ENCODE measurements at regions not wholly inside any gene's neighbourhood (a gene's known extent, or its start where the extent isn't known, plus 50 kb on each side); places are given as distances from the start of the nearest gene placed in this dataset.

DNA sequence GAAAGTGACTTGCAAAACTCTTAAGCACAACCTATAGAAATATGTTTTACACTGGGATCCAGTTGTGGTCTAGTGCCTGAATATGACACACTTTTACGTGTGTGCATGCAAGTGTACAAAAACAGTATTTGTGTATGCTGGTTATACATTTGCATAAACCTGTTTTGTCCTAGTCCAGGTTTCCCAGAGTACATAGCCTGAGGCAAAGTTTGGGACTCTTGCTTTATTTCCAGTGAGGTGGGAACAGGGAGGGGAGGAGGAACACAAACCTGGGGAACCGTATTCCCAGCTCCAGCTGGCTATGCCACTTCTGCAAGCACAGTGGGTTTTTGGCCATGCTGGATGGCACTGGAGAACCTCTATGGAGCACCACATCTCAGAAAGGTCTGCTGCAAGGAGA is 481.1 kb upstream of the HS6ST1 start:
- H3K27me3 ChIP-seq (ENCODE audit: insufficient read depth in 3 of 3, low read length in 2 of 3), result no peaks in the 10 kb centered on the region
- no peaks in the 10 kb centered on the region for H3K9me3 ChIP-seq
- 84 to 88% (median 85%) methylated on average over 2 of the region's 2 CpGs for WGBS, 3 donors
- peak overlapping the region; percentile 78 for H3K27ac ChIP-seq
- DNase-seq (no peak), ATAC-seq (no peak)
- no peaks in the 10 kb centered on the region for H3K36me3 ChIP-seq (ENCODE audit: insufficient read depth in 1 of 2, low read depth in 1 of 2)
- H3K4me1 ChIP-seq, result peaks cover 16% of the 10 kb centered on the region
- TF ChIP-seq, protein P1, sequence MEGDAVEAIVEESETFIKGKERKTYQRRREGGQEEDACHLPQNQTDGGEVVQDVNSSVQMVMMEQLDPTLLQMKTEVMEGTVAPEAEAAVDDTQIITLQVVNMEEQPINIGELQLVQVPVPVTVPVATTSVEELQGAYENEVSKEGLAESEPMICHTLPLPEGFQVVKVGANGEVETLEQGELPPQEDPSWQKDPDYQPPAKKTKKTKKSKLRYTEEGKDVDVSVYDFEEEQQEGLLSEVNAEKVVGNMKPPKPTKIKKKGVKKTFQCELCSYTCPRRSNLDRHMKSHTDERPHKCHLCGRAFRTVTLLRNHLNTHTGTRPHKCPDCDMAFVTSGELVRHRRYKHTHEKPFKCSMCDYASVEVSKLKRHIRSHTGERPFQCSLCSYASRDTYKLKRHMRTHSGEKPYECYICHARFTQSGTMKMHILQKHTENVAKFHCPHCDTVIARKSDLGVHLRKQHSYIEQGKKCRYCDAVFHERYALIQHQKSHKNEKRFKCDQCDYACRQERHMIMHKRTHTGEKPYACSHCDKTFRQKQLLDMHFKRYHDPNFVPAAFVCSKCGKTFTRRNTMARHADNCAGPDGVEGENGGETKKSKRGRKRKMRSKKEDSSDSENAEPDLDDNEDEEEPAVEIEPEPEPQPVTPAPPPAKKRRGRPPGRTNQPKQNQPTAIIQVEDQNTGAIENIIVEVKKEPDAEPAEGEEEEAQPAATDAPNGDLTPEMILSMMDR (IDR thresholded peaks at IDR 0.05), result no peak
- no peak overlapping the region for H3K4me3 ChIP-seq
- intact Hi-C loops (cut with DNase I), result no loop called here

DNA sequence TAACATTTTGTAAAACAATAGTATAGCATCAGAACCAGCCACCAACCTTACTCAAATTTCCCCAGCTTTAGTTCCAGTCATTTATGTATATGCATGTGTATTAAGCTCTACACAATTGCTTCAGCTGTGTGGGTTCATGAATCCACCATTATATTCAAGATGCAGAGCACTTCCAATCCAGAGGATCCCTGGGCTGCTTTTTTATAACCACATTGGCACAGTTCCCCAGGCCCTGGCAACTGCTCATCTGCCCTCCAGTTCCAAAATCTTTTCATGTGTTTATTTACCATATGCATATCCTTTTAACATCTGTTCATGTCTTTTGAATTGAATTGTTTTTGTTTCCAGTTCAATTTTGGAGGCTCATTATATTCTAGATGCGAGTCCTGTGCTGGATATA is 482.9 kb upstream of the HS6ST1 start:
- Histone ChIP-seq H3K36me3 (ENCODE audit: insufficient read depth in 1 of 2, low read depth in 1 of 2) (no peaks in the 10 kb centered on the region), H3K4me1 (peaks cover 16% of the 10 kb centered on the region), H3K27ac (no peak overlapping the region), H3K27me3 (ENCODE audit: insufficient read depth in 3 of 3, low read length in 2 of 3) (no peaks in the 10 kb centered on the region), H3K9me3 (no peaks in the 10 kb centered on the region), H3K4me3 (no peak overlapping the region)
- no peak for ATAC-seq
- DNase-seq, result no peak
- 39 to 58% (median 39%) methylated on average over 1 of the region's 1 CpG for WGBS, 3 donors
- intact Hi-C loops (cut with DNase I), result no loop called here
- TF ChIP-seq, protein P1 (IDR thresholded peaks at IDR 0.05), result no peak

DNA sequence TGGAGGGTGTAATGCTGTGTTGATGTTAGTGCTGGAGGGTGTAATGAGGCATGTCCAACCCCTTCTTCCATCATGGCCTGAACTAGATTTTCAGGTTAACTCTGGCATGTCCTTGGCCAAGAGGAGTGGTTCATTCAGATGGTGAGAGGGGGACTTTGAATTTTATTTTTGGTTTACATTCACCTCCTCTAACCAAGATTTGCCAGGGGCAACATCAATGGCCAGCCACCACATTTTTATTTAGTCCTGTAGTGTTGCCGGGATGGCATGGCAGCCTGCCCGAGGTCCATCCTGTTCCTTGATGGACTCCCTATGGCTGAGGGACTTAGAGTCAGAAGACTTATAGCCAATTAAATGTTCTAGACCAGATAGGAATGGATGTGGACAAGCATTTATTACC is 484.6 kb upstream of the HS6ST1 start:
- Histone ChIP-seq H3K9me3 (no peaks in the 10 kb centered on the region), H3K4me3 (no peak overlapping the region), H3K27ac (no peak overlapping the region), H3K27me3 (ENCODE audit: insufficient read depth in 3 of 3, low read length in 2 of 3) (no peaks in the 10 kb centered on the region), H3K4me1 (peaks cover 10% of the 10 kb centered on the region), H3K36me3 (ENCODE audit: insufficient read depth in 1 of 2, low read depth in 1 of 2) (no peaks in the 10 kb centered on the region)
- TF ChIP-seq, protein P1 (IDR thresholded peaks at IDR 0.05), result no peak
- DNase-seq (no peak), ATAC-seq (no peak)
- intact Hi-C loops (cut with DNase I), result no loop called here
- 80 to 100% (median 81%) methylated on average over 2 of the region's 2 CpGs for WGBS, 3 donors

DNA sequence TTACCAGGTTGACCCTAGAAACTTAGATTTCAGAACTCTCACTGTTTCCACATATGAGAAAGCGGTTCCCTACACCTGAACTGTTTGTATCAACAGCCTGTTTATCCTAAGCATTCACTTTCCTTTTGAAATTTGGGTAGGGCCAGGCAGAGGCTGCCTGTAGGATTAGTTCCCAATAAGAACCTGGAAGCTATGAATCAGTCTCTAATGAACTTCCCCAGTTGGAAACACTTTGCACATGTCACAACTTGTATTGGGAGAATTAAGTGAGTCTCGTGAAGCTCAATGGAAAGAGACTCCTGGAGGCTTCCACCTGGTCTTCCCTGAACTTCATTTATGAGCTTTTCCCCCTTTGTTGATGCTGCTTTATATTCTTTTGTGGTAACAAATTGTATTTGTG is 486.6 kb upstream of the HS6ST1 start:
- Histone ChIP-seq H3K27ac (no peak overlapping the region), H3K9me3 (no peaks in the 10 kb centered on the region), H3K4me3 (no peak overlapping the region), H3K36me3 (ENCODE audit: insufficient read depth in 1 of 2, low read depth in 1 of 2) (no peaks in the 10 kb centered on the region), H3K27me3 (ENCODE audit: insufficient read depth in 3 of 3, low read length in 2 of 3) (no peaks in the 10 kb centered on the region), H3K4me1 (no peaks in the 10 kb centered on the region)
- no peak for ATAC-seq
- WGBS, 3 donors, result 58 to 76% (median 60%) methylated on average over 2 of the region's 2 CpGs
- intact Hi-C loops (cut with DNase I), result no loop called here
- TF ChIP-seq, protein P1 (IDR thresholded peaks at IDR 0.05), result no peak
- no peak for DNase-seq

DNA sequence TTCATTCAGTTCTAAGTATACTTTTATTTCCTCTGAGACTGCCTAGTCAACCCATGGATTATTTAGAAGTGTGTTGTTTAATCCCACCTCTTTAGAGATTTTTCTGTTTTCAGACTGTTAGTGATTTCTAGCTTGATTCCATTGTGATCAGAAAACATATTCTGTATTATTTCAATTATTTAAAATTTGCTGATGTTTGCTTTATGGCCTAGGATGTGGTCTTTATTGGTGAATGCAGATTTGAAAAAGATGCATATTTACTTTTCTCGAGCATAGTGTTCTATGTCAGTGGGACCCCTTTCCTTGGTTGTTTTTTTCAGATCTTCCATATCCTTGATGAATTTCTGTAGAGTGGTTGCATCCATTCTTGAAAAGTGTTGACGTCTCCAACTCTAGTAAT is 487.2 kb upstream of the HS6ST1 start:
- H3K9me3 ChIP-seq, result no peaks in the 10 kb centered on the region
- no peaks in the 10 kb centered on the region for H3K27me3 ChIP-seq (ENCODE audit: insufficient read depth in 3 of 3, low read length in 2 of 3)
- H3K27ac ChIP-seq, result no peak overlapping the region
- 92 to 93% (median 93%) methylated on average over 2 of the region's 2 CpGs for WGBS, 3 donors
- H3K4me3 ChIP-seq, result no peak overlapping the region
- TF ChIP-seq, protein P1 (IDR thresholded peaks at IDR 0.05), result no peak
- H3K4me1 ChIP-seq, result no peaks in the 10 kb centered on the region
- DNase-seq (no peak), ATAC-seq (no peak)
- H3K36me3 ChIP-seq (ENCODE audit: insufficient read depth in 1 of 2, low read depth in 1 of 2), result no peaks in the 10 kb centered on the region
- intact Hi-C loops (cut with DNase I), result no loop called here

Data from psoas muscle (tissue), 7 donors.